ENCODE measurements at regions not wholly inside any gene's neighbourhood (a gene's known extent, or its start where the extent isn't known, plus 50 kb on each side); places are given as distances from the start of the nearest gene placed in this dataset.

- Histone ChIP-seq H3K27me3 (replicated peaks in 1 of 4; ENCODE audit: control insufficient read depth in 3 of 4, extremely low read depth in 1 of 4, insufficient read depth in 3 of 4, low read length in 3 of 4) (no peaks in the 10 kb centered on the region), H4K8ac (ENCODE audit: extremely low read depth, insufficient read depth, low read length) (no peak overlapping the region), H2BK15ac (ENCODE audit: low read length) (no peak overlapping the region), H3K9me3 (ENCODE audit: insufficient read depth in 2 of 2, low read depth in 1 of 2, low read length in 1 of 2) (no peaks in the 10 kb centered on the region), H2BK5ac (ENCODE audit: low read depth, low read length) (no peak overlapping the region), H4K5ac (ENCODE audit: insufficient read length, low read depth, low read length) (no peak overlapping the region), H3K23ac (ENCODE audit: insufficient read length) (no peak overlapping the region), H3K36me3 (ENCODE audit: control insufficient read depth in 2 of 4, insufficient read depth in 4 of 4, low read length in 3 of 4) (no peaks in the 10 kb centered on the region), H3K56ac (replicated peaks; ENCODE audit: insufficient read length, low read depth, low read length) (no peak overlapping the region), H3K9ac (replicated peaks in 1 of 4; ENCODE audit: extremely low read depth in 1 of 4, low read depth in 3 of 4, low read length in 3 of 4) (no peak overlapping the region), H3K4me3 (ENCODE audit: extremely low read depth in 1 of 4, insufficient read depth in 2 of 4, low read depth in 3 of 4, low read length in 4 of 4) (no peak overlapping the region), H3K14ac (ENCODE audit: insufficient read length) (no peak overlapping the region), H4K20me1 (replicated peaks in 1 of 2; ENCODE audit: control insufficient read depth in 1 of 2, insufficient read depth in 2 of 2, low read length in 2 of 2) (no peaks in the 10 kb centered on the region), H3K27ac (ENCODE audit: low read depth, low read length) (no peak overlapping the region), H3K4me1 (replicated peaks in 1 of 4; ENCODE audit: control insufficient read depth in 3 of 4, insufficient read depth in 4 of 4, low read length in 3 of 4) (no peaks in the 10 kb centered on the region), H3K79me1 (ENCODE audit: low read depth, low read length) (no peaks in the 10 kb centered on the region), H2AK5ac (ENCODE audit: low read depth, low read length) (no peak overlapping the region), H2BK120ac (replicated peaks; ENCODE audit: low read depth, low read length) (no peak overlapping the region), H2BK12ac (ENCODE audit: low read depth, low read length) (no peak overlapping the region), H2AFZ (ENCODE audit: low read length) (no peak overlapping the region), H3K23me2 (ENCODE audit: low read depth, low read length) (no peaks in the 10 kb centered on the region), H3K79me2 (ENCODE audit: control insufficient read depth in 1 of 2, insufficient read depth in 2 of 2, low read length in 2 of 2) (no peaks in the 10 kb centered on the region), H3K4ac (replicated peaks; ENCODE audit: insufficient read length, low read depth, low read length) (no peak overlapping the region), H4K91ac (replicated peaks; ENCODE audit: insufficient read length, low read length) (no peak overlapping the region), H3K18ac (ENCODE audit: extremely low read depth, low read length) (no peak overlapping the region), H2BK20ac (ENCODE audit: low read length) (no peak overlapping the region), H3K4me2 (ENCODE audit: insufficient read depth in 1 of 2, low read depth in 2 of 2, low read length in 2 of 2) (no peak overlapping the region)
- POLR2A ChIA-PET (ENCODE audit: partially characterized antibody) = no interaction called here
- CTCF ChIA-PET (ENCODE audit: partially characterized antibody) = interaction anchor here (0.6 kb wide), 1 partner anchor 577 kb away, joined by 5 read pairs; no protein-coding TSS in a partner anchor
- FAIRE-seq (no peak), DNase-seq (ENCODE audit: low read depth in 1 of 2, low spot score in 2 of 2) (no peak)
- TF ChIP-seq PHF8 (conservative IDR thresholded peaks at IDR 0.05; ENCODE audit: low read depth, low read length) (no peak), POLR2A (IDR thresholded peaks at IDR 0.05; ENCODE audit: control extremely low read depth in 1 of 2, low read depth in 2 of 2, low read length in 2 of 2) (no peak), EZH2 (IDR thresholded peaks at IDR 0.05; ENCODE audit: low read depth, low read length, severe bottlenecking) (no peak), SAP30 (IDR thresholded peaks at IDR 0.05; ENCODE audit: insufficient read depth, insufficient replicate concordance, low read length) (no peak), FOSL1 (IDR thresholded peaks at IDR 0.05; ENCODE audit: insufficient read depth, low read depth, low read length) (no peak), YY1 (IDR thresholded peaks at IDR 0.05; ENCODE audit: low read depth, low read length) (no peak), CHD1 (IDR thresholded peaks at IDR 0.05; ENCODE audit: low read depth, low read length) (no peak), NANOG (IDR thresholded peaks at IDR 0.05; ENCODE audit: insufficient read depth, low read depth, low read length, poor library complexity, severe bottlenecking) (no peak), KDM1A (IDR thresholded peaks at IDR 0.05; ENCODE audit: borderline replicate concordance, low read length) (no peak), SUZ12 (IDR thresholded peaks at IDR 0.05; ENCODE audit: low read length) (no peak), CBX8 (IDR thresholded peaks at IDR 0.05; ENCODE audit: borderline replicate concordance, low read depth, low read length) (no peak), MAFK (IDR thresholded peaks at IDR 0.05; ENCODE audit: low read depth, low read length) (no peak), BRCA1 (IDR thresholded peaks at IDR 0.05; ENCODE audit: low read depth, low read length) (no peak), ZNF274 (IDR thresholded peaks at IDR 0.05; ENCODE audit: borderline replicate concordance, extremely low read depth, low read length) (no peak), POU5F1 (IDR thresholded peaks at IDR 0.05; ENCODE audit: low read depth, low read length) (no peak), POLR2AphosphoS5 (IDR thresholded peaks at IDR 0.05; ENCODE audit: low read depth, low read length) (no peak), BCL11A (IDR thresholded peaks at IDR 0.05; ENCODE audit: low read depth in 2 of 2, low read length in 2 of 2) (no peak)
Measured at GRCh38 chr2:34787341-34787740, 1188.2 kb upstream of the FAM98A start.

Data from H1 (cell line).